H9 (cell line): ENCODE measurements at regions not wholly inside any gene's neighbourhood (a gene's known extent, or its start where the extent isn't known, plus 50 kb on each side); places are given as distances from the start of the nearest gene placed in this dataset.

Experiments used
- DNase-seq: peaks from one replicate; pipeline ENCODE4 v3.0.0-alpha.2; 2017
- H2AFZ ChIP-seq: one replicate; pipeline ENCODE4 v1.6.1; 2013; ENCODE audit warnings: mild to moderate bottlenecking, low read length, control low read depth, moderate library complexity
- H2AK5ac ChIP-seq: 2 replicates; pipeline ENCODE4 v1.6.1; 2013; ENCODE audit warnings: low read length, control low read depth, mixed read lengths; ENCODE audit not compliant: insufficient read length
- H2BK120ac ChIP-seq: one replicate; pipeline ENCODE4 v1.6.1; 2013; ENCODE audit warnings: low read depth, mild to moderate bottlenecking, low read length, control low read depth, inconsistent platforms; ENCODE audit not compliant: poor library complexity, severe bottlenecking
- H2BK12ac ChIP-seq: 2 replicates; pipeline ENCODE4 v1.6.1; 2013; ENCODE audit warnings: low read length, control low read depth, mixed read lengths, low read depth; ENCODE audit not compliant: insufficient read length
- H2BK15ac ChIP-seq: 2 replicates; pipeline ENCODE4 v1.6.1; 2013; ENCODE audit warnings: low read depth, low read length, control low read depth
- H2BK20ac ChIP-seq: one replicate; pipeline ENCODE4 v1.6.1; 2013; ENCODE audit warnings: low read depth, mild to moderate bottlenecking, low read length, control low read depth, inconsistent platforms; ENCODE audit not compliant: poor library complexity, severe bottlenecking
- H2BK5ac ChIP-seq: 2 replicates; pipeline ENCODE4 v1.6.1; 2013; ENCODE audit warnings: low read length, control low read depth, mixed read lengths; ENCODE audit not compliant: insufficient read length
- H3K14ac ChIP-seq: 2 replicates; pipeline ENCODE4 v1.6.1; 2013; ENCODE audit warnings: low read length, control low read depth; ENCODE audit not compliant: insufficient read depth
- H3K18ac ChIP-seq: 2 replicates; pipeline ENCODE4 v1.6.1; 2013; ENCODE audit warnings: low read depth, mild to moderate bottlenecking, mixed read lengths, low read length, control low read depth; ENCODE audit not compliant: insufficient read length
- H3K23ac ChIP-seq: 2 replicates; pipeline ENCODE4 v1.6.1; 2013; ENCODE audit warnings: low read length, control low read depth, mixed read lengths, low read depth; ENCODE audit not compliant: insufficient read length
- H3K23me2 ChIP-seq: 2 replicates; pipeline ENCODE4 v1.6.1; 2013; ENCODE audit warnings: low read depth, mild to moderate bottlenecking, mixed read lengths, low read length, control low read depth; ENCODE audit not compliant: insufficient read length, poor library complexity, severe bottlenecking
- H3K27ac ChIP-seq: 2 replicates; pipeline ENCODE4 v1.5.1; 2013; ENCODE audit warnings: low read length, control low read depth, mixed read lengths, low read depth; ENCODE audit not compliant: insufficient read length
- H3K27me3 ChIP-seq: 2 replicates; pipeline ENCODE4 v1.6.1; 2013; ENCODE audit warnings: low read length, control low read depth, inconsistent platforms; ENCODE audit not compliant: insufficient read depth
- H3K4ac ChIP-seq: 2 replicates; pipeline ENCODE4 v1.6.1; 2013; ENCODE audit warnings: low read depth, mild to moderate bottlenecking, control low read depth, inconsistent platforms, low read length, moderate library complexity
- H3K4me1 ChIP-seq: 2 replicates; pipeline ENCODE4 v1.6.1; 2013; ENCODE audit warnings: low read length, control low read depth, inconsistent platforms; ENCODE audit not compliant: insufficient read depth
- H3K4me2 ChIP-seq: 2 replicates; pipeline ENCODE4 v1.6.1; 2013; ENCODE audit warnings: low read length, control low read depth, mixed read lengths; ENCODE audit not compliant: insufficient read length, insufficient read depth
- H3K56ac ChIP-seq: 2 replicates; pipeline ENCODE4 v1.6.1; 2013; ENCODE audit warnings: low read depth, mild to moderate bottlenecking, mixed read lengths, low read length, control low read depth; ENCODE audit not compliant: insufficient read length
- H3K79me1 ChIP-seq: 2 replicates; pipeline ENCODE4 v1.6.1; 2013; ENCODE audit warnings: low read depth, mild to moderate bottlenecking, moderate library complexity, low read length, control low read depth, inconsistent platforms; ENCODE audit not compliant: insufficient read depth, poor library complexity, severe bottlenecking
- H3K79me2 ChIP-seq: 2 replicates; pipeline ENCODE4 v1.6.1; 2013; ENCODE audit warnings: low read length, control low read depth, inconsistent platforms; ENCODE audit not compliant: insufficient read depth
- H3K9ac ChIP-seq: 2 replicates; pipeline ENCODE4 v1.6.1; 2013; ENCODE audit warnings: low read length, control low read depth, mixed read lengths; ENCODE audit not compliant: insufficient read length; ENCODE audit errors: extremely low read depth
- H3K9me3 ChIP-seq: one replicate; pipeline ENCODE4 v1.6.1; 2013; ENCODE audit warnings: low read depth, low read length, inconsistent platforms; ENCODE audit not compliant: control insufficient read depth
- H3T11ph ChIP-seq: one replicate; pipeline ENCODE4 v1.6.1; 2013; ENCODE audit warnings: mild to moderate bottlenecking, low read length, control low read depth, inconsistent platforms
- H4K20me1 ChIP-seq: one replicate; pipeline ENCODE4 v1.6.1; 2013; ENCODE audit not compliant: control insufficient read depth, insufficient read length, insufficient read depth
- H4K5ac ChIP-seq: 2 replicates; pipeline ENCODE4 v1.6.1; 2013; ENCODE audit warnings: low read depth, mild to moderate bottlenecking, mixed read lengths, low read length, control low read depth; ENCODE audit not compliant: insufficient read length
- H4K8ac ChIP-seq: replicated peaks from 2 replicates; pipeline ENCODE4 v1.6.1; 2013; ENCODE audit warnings: low read length, control low read depth, mixed read lengths, low read depth; ENCODE audit not compliant: insufficient read length
- H4K91ac ChIP-seq: 2 replicates; pipeline ENCODE4 v1.6.1; 2013; ENCODE audit warnings: low read depth, mild to moderate bottlenecking, moderate library complexity, mixed read lengths, low read length, control low read depth; ENCODE audit not compliant: insufficient read length
- H3K27ac Mint-ChIP-seq, 3 experiments: 2 replicates in 2 of 3; 3 replicates in 1 of 3; pipeline ENCODE4 v1.8.0; 2020 to 2021; ENCODE audit warnings: mixed read lengths in 3 of 3, mild to moderate bottlenecking in 1 of 3, moderate library complexity in 1 of 3
- H3K27me3 Mint-ChIP-seq: 2 replicates; pipeline ENCODE4 v1.8.0; 2021; ENCODE audit warnings: low read depth, mild to moderate bottlenecking, moderate library complexity, mixed read lengths
- H3K36me3 Mint-ChIP-seq, 3 experiments: 2 replicates in 2 of 3; 3 replicates in 1 of 3; pipeline ENCODE4 v1.8.0; 2020 to 2021; ENCODE audit warnings: low read depth in 3 of 3, mixed read lengths in 3 of 3; ENCODE audit not compliant: insufficient read depth in 1 of 3
- H3K4me1 Mint-ChIP-seq, 2 experiments: 2 replicates each; pipeline ENCODE4 v1.8.0; 2020; ENCODE audit warnings: mixed read lengths in 2 of 2
- H3K4me3 Mint-ChIP-seq, 2 experiments: 2 replicates in 1 of 2; 3 replicates in 1 of 2; pipeline ENCODE4 v1.8.0; 2020 to 2021; ENCODE audit warnings: mild to moderate bottlenecking in 2 of 2, mixed read lengths in 2 of 2, moderate library complexity in 1 of 2
- H3K9me3 Mint-ChIP-seq, 2 experiments: 2 replicates in 1 of 2; 3 replicates in 1 of 2; pipeline ENCODE4 v1.8.0; 2020; ENCODE audit warnings: mild to moderate bottlenecking in 2 of 2, mixed read lengths in 2 of 2, moderate library complexity in 1 of 2
- CTCF ChIP-seq: fragments of 200-600 bp; sonication (generic); conservative IDR thresholded peaks from 3 replicates; pipeline ENCODE4 v1.8.0; 2021; ENCODE audit warnings: antibody characterized with exemption, mild to moderate bottlenecking
- WGBS: extraction: QIAGEN DNeasy Blood & Tissue Kit; methylation state at CpG from one replicate; pipeline ENCODE4 v1.1.7; 2013; ENCODE audit warnings: missing lambda C conversion rate, low lambda C conversion rate, mixed read lengths; ENCODE audit not compliant: insufficient read length; ENCODE audit errors: extremely low coverage; 5-methylcytosine and 5-hydroxymethylcytosine counted together

DNA sequence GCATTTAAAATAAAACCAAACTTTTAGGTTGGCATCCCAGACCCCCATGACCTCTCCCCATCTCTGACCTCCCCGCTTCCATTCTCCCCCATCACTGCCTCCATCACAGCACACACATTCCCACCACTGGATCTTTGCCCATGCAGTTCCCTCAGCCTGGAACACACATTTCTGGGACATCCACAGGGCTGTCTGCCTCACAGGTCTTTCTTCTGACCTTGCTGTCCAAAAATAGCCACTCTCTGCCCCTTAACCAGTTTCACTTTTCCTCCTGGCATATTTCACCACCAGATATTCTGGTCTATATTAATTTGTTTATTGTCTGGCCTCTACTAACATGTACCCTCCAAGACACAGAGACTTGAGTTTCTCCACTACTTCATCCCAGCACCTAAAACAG, 75.2 kb upstream of the PRDM11 start:
- peaks cover 9% of the 10 kb centered on the region for H3K27me3 Mint-ChIP-seq
- H3K79me2 ChIP-seq, result no peaks in the 10 kb centered on the region

More for the DNA sequence above, 75.2 kb upstream of the PRDM11 start:
- Histone ChIP-seq H4K91ac (no peak overlapping the region), H3K27me3 (no peaks in the 10 kb centered on the region), H3K27ac (no peak overlapping the region), H3K56ac (no peak overlapping the region), H2BK12ac (no peak overlapping the region), H4K20me1 (no peaks in the 10 kb centered on the region), H3K4me1 (no peaks in the 10 kb centered on the region), H2BK20ac (no peak overlapping the region), H4K5ac (no peak overlapping the region), H2AK5ac (no peak overlapping the region), H3K14ac (no peak overlapping the region), H2BK15ac (no peak overlapping the region), H2BK5ac (no peak overlapping the region), H3K4me2 (no peak overlapping the region), H4K8ac (no peak overlapping the region), H3K9ac (no peak overlapping the region), H3K79me1 (no peaks in the 10 kb centered on the region), H2AFZ (no peak overlapping the region), H3K18ac (no peak overlapping the region), H3K23ac (no peak overlapping the region), H2BK120ac (no peak overlapping the region), H3K4ac (no peak overlapping the region), H3K23me2 (no peaks in the 10 kb centered on the region), H3T11ph (no peak overlapping the region), H3K9me3 (no peaks in the 10 kb centered on the region)
- WGBS, result no CpG with 5 or more reads among the region's 1 CpG
- Mint-ChIP-seq H3K4me3 (no peak overlapping the region; a peak in 1 of 5 replicates), H3K27ac (no peak overlapping the region), H3K4me1 (peaks cover 11 to 13% of the 10 kb centered on the region in 2 experiments), H3K9me3 (peaks cover 6 to 9% of the 10 kb centered on the region in 2 experiments), H3K36me3 (peaks cover 0 to 8% (median 3%) of the 10 kb centered on the region in 3 experiments; a peak in 4 of 7 replicates)
- TF ChIP-seq CTCF, result no peak
- no peak for DNase-seq
